ENCODE measurements at regions not wholly inside any gene's neighbourhood (a gene's known extent, or its start where the extent isn't known, plus 50 kb on each side); places are given as distances from the start of the nearest gene placed in this dataset.

GRCh38 chr4:12538162-12538561 lies 946.0 kb downstream of the RAB28 start:
- WGBS = 96% methylated on average over 17 of the region's 17 CpGs
- DNase-seq (ENCODE audit: low read depth in 6 of 9, low spot score in 9 of 9) = no peak
- H3K27ac ChIP-seq (ENCODE audit: low read depth in 1 of 2, low read length in 1 of 2) = no peak overlapping the region
- no peaks in the 10 kb centered on the region for H3K36me3 ChIP-seq (ENCODE audit: control insufficient read depth in 2 of 2, insufficient read depth in 2 of 2, low read length in 1 of 2)
- H3K27me3 ChIP-seq (ENCODE audit: control insufficient read depth in 2 of 2, insufficient read depth in 1 of 2, low read length in 1 of 2) = no peaks in the 10 kb centered on the region
- no peaks in the 10 kb centered on the region for H3K4me1 ChIP-seq (ENCODE audit: control insufficient read depth in 2 of 2, insufficient read depth in 2 of 2, low read length in 2 of 2)
- H3K9me3 ChIP-seq (ENCODE audit: control insufficient read depth in 2 of 2, insufficient read depth in 1 of 2, low read length in 1 of 2) = peaks cover 0 to 5% of the 10 kb centered on the region in 2 donors
- no peak overlapping the region for H3K4me3 ChIP-seq (ENCODE audit: low read length in 2 of 2)

GRCh38 chr4:12534684-12535083 lies 949.5 kb downstream of the RAB28 start:
- H3K27ac ChIP-seq (ENCODE audit: low read depth in 1 of 2, low read length in 1 of 2) = no peak overlapping the region
- DNase-seq (ENCODE audit: low read depth in 6 of 9, low spot score in 9 of 9) = no peak
- H3K36me3 ChIP-seq (ENCODE audit: control insufficient read depth in 2 of 2, insufficient read depth in 2 of 2, low read length in 1 of 2) = no peaks in the 10 kb centered on the region
- no peak overlapping the region for H3K4me3 ChIP-seq (ENCODE audit: low read length in 2 of 2)
- no peaks in the 10 kb centered on the region for H3K4me1 ChIP-seq (ENCODE audit: control insufficient read depth in 2 of 2, insufficient read depth in 2 of 2, low read length in 2 of 2)
- H3K9me3 ChIP-seq (ENCODE audit: control insufficient read depth in 2 of 2, insufficient read depth in 1 of 2, low read length in 1 of 2) = no peaks in the 10 kb centered on the region
- 96% methylated on average over 1 of the region's 1 CpG for WGBS
- no peaks in the 10 kb centered on the region for H3K27me3 ChIP-seq (ENCODE audit: control insufficient read depth in 2 of 2, insufficient read depth in 1 of 2, low read length in 1 of 2)

- DNase-seq (ENCODE audit: low read depth in 6 of 9, low spot score in 9 of 9) = no peak
- no peaks in the 10 kb centered on the region for H3K4me1 ChIP-seq (ENCODE audit: control insufficient read depth in 2 of 2, insufficient read depth in 2 of 2, low read length in 2 of 2)
- H3K27me3 ChIP-seq (ENCODE audit: control insufficient read depth in 2 of 2, insufficient read depth in 1 of 2, low read length in 1 of 2) = no peaks in the 10 kb centered on the region
- no peaks in the 10 kb centered on the region for H3K36me3 ChIP-seq (ENCODE audit: control insufficient read depth in 2 of 2, insufficient read depth in 2 of 2, low read length in 1 of 2)
- H3K27ac ChIP-seq (ENCODE audit: low read depth in 1 of 2, low read length in 1 of 2) = no peak overlapping the region
- H3K9me3 ChIP-seq (ENCODE audit: control insufficient read depth in 2 of 2, insufficient read depth in 1 of 2, low read length in 1 of 2) = peaks cover 0 to 14% of the 10 kb centered on the region in 2 donors
- H3K4me3 ChIP-seq (ENCODE audit: low read length in 2 of 2) = no peak overlapping the region
These were observed 964.7 kb downstream of the RAB28 start for GRCh38 chr4:12519426-12519825.

- DNase-seq (ENCODE audit: low read depth in 6 of 9, low spot score in 9 of 9) = no peak
- 90% methylated on average over 2 of the region's 2 CpGs for WGBS
- no peaks in the 10 kb centered on the region for H3K9me3 ChIP-seq (ENCODE audit: control insufficient read depth in 2 of 2, insufficient read depth in 1 of 2, low read length in 1 of 2)
- H3K27ac ChIP-seq (ENCODE audit: low read depth in 1 of 2, low read length in 1 of 2) = no peak overlapping the region
- no peaks in the 10 kb centered on the region for H3K4me1 ChIP-seq (ENCODE audit: control insufficient read depth in 2 of 2, insufficient read depth in 2 of 2, low read length in 2 of 2)
- H3K4me3 ChIP-seq (ENCODE audit: low read length in 2 of 2) = no peak overlapping the region
- no peaks in the 10 kb centered on the region for H3K36me3 ChIP-seq (ENCODE audit: control insufficient read depth in 2 of 2, insufficient read depth in 2 of 2, low read length in 1 of 2)
- H3K27me3 ChIP-seq (ENCODE audit: control insufficient read depth in 2 of 2, insufficient read depth in 1 of 2, low read length in 1 of 2) = no peaks in the 10 kb centered on the region
These were observed 976.2 kb downstream of the RAB28 start for GRCh38 chr4:12507868-12508481.

GRCh38 chr4:12500409-12500808 lies 983.7 kb downstream of the RAB28 start:
- no peaks in the 10 kb centered on the region for H3K4me1 ChIP-seq (ENCODE audit: control insufficient read depth in 2 of 2, insufficient read depth in 2 of 2, low read length in 2 of 2)
- H3K27ac ChIP-seq (ENCODE audit: low read depth in 1 of 2, low read length in 1 of 2) = no peak overlapping the region
- DNase-seq (ENCODE audit: low read depth in 6 of 9, low spot score in 9 of 9) = no peak
- H3K36me3 ChIP-seq (ENCODE audit: control insufficient read depth in 2 of 2, insufficient read depth in 2 of 2, low read length in 1 of 2) = no peaks in the 10 kb centered on the region
- H3K27me3 ChIP-seq (ENCODE audit: control insufficient read depth in 2 of 2, insufficient read depth in 1 of 2, low read length in 1 of 2) = no peaks in the 10 kb centered on the region
- no peaks in the 10 kb centered on the region for H3K9me3 ChIP-seq (ENCODE audit: control insufficient read depth in 2 of 2, insufficient read depth in 1 of 2, low read length in 1 of 2)
- H3K4me3 ChIP-seq (ENCODE audit: low read length in 2 of 2) = no peak overlapping the region

- no peak for DNase-seq (ENCODE audit: low read depth in 6 of 9, low spot score in 9 of 9)
- no peaks in the 10 kb centered on the region for H3K4me1 ChIP-seq (ENCODE audit: control insufficient read depth in 2 of 2, insufficient read depth in 2 of 2, low read length in 2 of 2)
- no peak overlapping the region for H3K27ac ChIP-seq (ENCODE audit: low read depth in 1 of 2, low read length in 1 of 2)
- H3K4me3 ChIP-seq (ENCODE audit: low read length in 2 of 2) = no peak overlapping the region
- no peaks in the 10 kb centered on the region for H3K36me3 ChIP-seq (ENCODE audit: control insufficient read depth in 2 of 2, insufficient read depth in 2 of 2, low read length in 1 of 2)
- H3K9me3 ChIP-seq (ENCODE audit: control insufficient read depth in 2 of 2, insufficient read depth in 1 of 2, low read length in 1 of 2) = no peaks in the 10 kb centered on the region
- H3K27me3 ChIP-seq (ENCODE audit: control insufficient read depth in 2 of 2, insufficient read depth in 1 of 2, low read length in 1 of 2) = no peaks in the 10 kb centered on the region
- 71% methylated on average over 2 of the region's 2 CpGs for WGBS
These were observed 984.4 kb downstream of the RAB28 start for GRCh38 chr4:12499693-12500092.

GRCh38 chr4:12495211-12495610 lies 988.9 kb downstream of the RAB28 start:
- no peak for DNase-seq (ENCODE audit: low read depth in 6 of 9, low spot score in 9 of 9)
- Histone ChIP-seq H3K36me3 (ENCODE audit: control insufficient read depth in 2 of 2, insufficient read depth in 2 of 2, low read length in 1 of 2) (no peaks in the 10 kb centered on the region), H3K4me3 (ENCODE audit: low read length in 2 of 2) (no peak overlapping the region), H3K4me1 (ENCODE audit: control insufficient read depth in 2 of 2, insufficient read depth in 2 of 2, low read length in 2 of 2) (no peaks in the 10 kb centered on the region), H3K9me3 (ENCODE audit: control insufficient read depth in 2 of 2, insufficient read depth in 1 of 2, low read length in 1 of 2) (no peaks in the 10 kb centered on the region), H3K27me3 (ENCODE audit: control insufficient read depth in 2 of 2, insufficient read depth in 1 of 2, low read length in 1 of 2) (no peaks in the 10 kb centered on the region), H3K27ac (ENCODE audit: low read depth in 1 of 2, low read length in 1 of 2) (no peak overlapping the region)

GRCh38 chr4:12492730-12493393 lies 991.3 kb downstream of the RAB28 start:
- Histone ChIP-seq H3K9me3 (ENCODE audit: control insufficient read depth in 2 of 2, insufficient read depth in 1 of 2, low read length in 1 of 2) (no peaks in the 10 kb centered on the region), H3K4me3 (ENCODE audit: low read length in 2 of 2) (no peak overlapping the region), H3K36me3 (ENCODE audit: control insufficient read depth in 2 of 2, insufficient read depth in 2 of 2, low read length in 1 of 2) (no peaks in the 10 kb centered on the region), H3K4me1 (ENCODE audit: control insufficient read depth in 2 of 2, insufficient read depth in 2 of 2, low read length in 2 of 2) (no peaks in the 10 kb centered on the region), H3K27ac (ENCODE audit: low read depth in 1 of 2, low read length in 1 of 2) (no peak overlapping the region), H3K27me3 (ENCODE audit: control insufficient read depth in 2 of 2, insufficient read depth in 1 of 2, low read length in 1 of 2) (no peaks in the 10 kb centered on the region)
- 92% methylated on average over 5 of the region's 5 CpGs for WGBS
- no peak for DNase-seq (ENCODE audit: low read depth in 6 of 9, low spot score in 9 of 9)

GRCh38 chr4:12488672-12489071 lies 995.5 kb downstream of the RAB28 start:
- Histone ChIP-seq H3K27me3 (ENCODE audit: control insufficient read depth in 2 of 2, insufficient read depth in 1 of 2, low read length in 1 of 2) (no peaks in the 10 kb centered on the region), H3K4me3 (ENCODE audit: low read length in 2 of 2) (no peak overlapping the region), H3K36me3 (ENCODE audit: control insufficient read depth in 2 of 2, insufficient read depth in 2 of 2, low read length in 1 of 2) (no peaks in the 10 kb centered on the region), H3K9me3 (ENCODE audit: control insufficient read depth in 2 of 2, insufficient read depth in 1 of 2, low read length in 1 of 2) (no peaks in the 10 kb centered on the region), H3K27ac (ENCODE audit: low read depth in 1 of 2, low read length in 1 of 2) (no peak overlapping the region), H3K4me1 (ENCODE audit: control insufficient read depth in 2 of 2, insufficient read depth in 2 of 2, low read length in 2 of 2) (no peaks in the 10 kb centered on the region)
- 47% methylated on average over 5 of the region's 5 CpGs for WGBS
- DNase-seq (ENCODE audit: low read depth in 6 of 9, low spot score in 9 of 9) = no peak
